ENCODE measurements at regions not wholly inside any gene's neighbourhood (a gene's known extent, or its start where the extent isn't known, plus 50 kb on each side); places are given as distances from the start of the nearest gene placed in this dataset.

DNA sequence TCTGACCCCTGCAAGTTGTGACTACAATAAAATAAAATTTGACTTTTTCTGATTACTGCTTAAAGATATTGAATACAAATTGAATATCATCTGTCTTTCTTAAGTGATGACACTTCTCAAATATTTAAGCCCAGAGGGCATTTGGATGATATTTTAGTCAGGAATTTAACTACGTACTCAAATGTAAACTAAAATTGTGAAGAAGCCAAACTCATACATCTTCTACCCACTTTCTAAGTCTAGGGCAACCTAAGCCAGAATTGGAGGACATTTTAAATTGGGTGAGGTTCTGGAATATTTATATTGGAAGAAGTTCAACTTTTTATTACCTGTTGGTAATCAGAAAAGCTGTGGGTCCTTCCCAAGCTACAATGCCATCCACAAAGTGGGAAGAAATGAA, 149.1 kb upstream of the WDR11 start:
- Histone ChIP-seq H3K4me3 (ENCODE audit: extremely low read depth in 1 of 4, insufficient read depth in 2 of 4, low read depth in 3 of 4, low read length in 4 of 4) (no peak overlapping the region), H3K23me2 (ENCODE audit: low read depth, low read length) (no peaks in the 10 kb centered on the region), H3K4me2 (ENCODE audit: insufficient read depth in 1 of 2, low read depth in 2 of 2, low read length in 2 of 2) (no peak overlapping the region), H2BK120ac (replicated peaks; ENCODE audit: low read depth, low read length) (no peak overlapping the region), H2BK12ac (ENCODE audit: low read depth, low read length) (no peak overlapping the region), H3K79me1 (ENCODE audit: low read depth, low read length) (no peaks in the 10 kb centered on the region), H3K18ac (ENCODE audit: extremely low read depth, low read length) (no peak overlapping the region), H3K9me3 (ENCODE audit: insufficient read depth in 2 of 2, low read depth in 1 of 2, low read length in 1 of 2) (peaks cover 0 to 3% of the 10 kb centered on the region in 2 experiments; a peak in 1 of 4 replicates), H3K56ac (replicated peaks; ENCODE audit: insufficient read length, low read depth, low read length) (no peak overlapping the region), H3K4ac (replicated peaks; ENCODE audit: insufficient read length, low read depth, low read length) (no peak overlapping the region), H3K14ac (ENCODE audit: insufficient read length) (no peak overlapping the region), H4K20me1 (replicated peaks in 1 of 2; ENCODE audit: control insufficient read depth in 1 of 2, insufficient read depth in 2 of 2, low read length in 2 of 2) (no peaks in the 10 kb centered on the region), H3K4me1 (replicated peaks in 1 of 4; ENCODE audit: control insufficient read depth in 3 of 4, insufficient read depth in 4 of 4, low read length in 3 of 4) (no peaks in the 10 kb centered on the region), H2BK5ac (ENCODE audit: low read depth, low read length) (no peak overlapping the region), H4K8ac (ENCODE audit: extremely low read depth, insufficient read depth, low read length) (no peak overlapping the region), H2BK15ac (ENCODE audit: low read length) (no peak overlapping the region), H2BK20ac (ENCODE audit: low read length) (no peak overlapping the region), H3K27me3 (replicated peaks in 1 of 4; ENCODE audit: control insufficient read depth in 3 of 4, extremely low read depth in 1 of 4, insufficient read depth in 3 of 4, low read length in 3 of 4) (no peaks in the 10 kb centered on the region), H2AK5ac (ENCODE audit: low read depth, low read length) (no peak overlapping the region), H3K36me3 (ENCODE audit: control insufficient read depth in 2 of 4, insufficient read depth in 4 of 4, low read length in 3 of 4) (no peaks in the 10 kb centered on the region), H3K23ac (ENCODE audit: insufficient read length) (no peak overlapping the region), H3K9ac (replicated peaks in 1 of 4; ENCODE audit: extremely low read depth in 1 of 4, low read depth in 3 of 4, low read length in 3 of 4) (no peak overlapping the region), H3K27ac (ENCODE audit: low read depth, low read length) (no peak overlapping the region), H4K5ac (ENCODE audit: insufficient read length, low read depth, low read length) (no peak overlapping the region), H2AFZ (ENCODE audit: low read length) (no peak overlapping the region), H4K91ac (replicated peaks; ENCODE audit: insufficient read length, low read length) (no peak overlapping the region), H3K79me2 (ENCODE audit: control insufficient read depth in 1 of 2, insufficient read depth in 2 of 2, low read length in 2 of 2) (no peaks in the 10 kb centered on the region)
- FAIRE-seq = no peak
- TF ChIP-seq BRCA1 (IDR thresholded peaks at IDR 0.05; ENCODE audit: low read depth, low read length) (no peak), CBX8 (IDR thresholded peaks at IDR 0.05; ENCODE audit: borderline replicate concordance, low read depth, low read length) (no peak), BACH1 (IDR thresholded peaks at IDR 0.05; ENCODE audit: low read length) (no peak), EZH2 (IDR thresholded peaks at IDR 0.05; ENCODE audit: low read depth, low read length, severe bottlenecking) (no peak), CREB1 (IDR thresholded peaks at IDR 0.05) (no peak), ASH2L (IDR thresholded peaks at IDR 0.05; ENCODE audit: low read length) (no peak), CEBPB (IDR thresholded peaks at IDR 0.05; ENCODE audit: low read depth, low read length) (no peak), MAFK (IDR thresholded peaks at IDR 0.05; ENCODE audit: low read depth, low read length) (no peak), KDM5A (IDR thresholded peaks at IDR 0.05; ENCODE audit: low read length) (no peak), NANOG (IDR thresholded peaks at IDR 0.05; ENCODE audit: insufficient read depth, low read depth, low read length, poor library complexity, severe bottlenecking) (no peak), POLR2A (IDR thresholded peaks at IDR 0.05; ENCODE audit: control extremely low read depth in 1 of 2, low read depth in 2 of 2, low read length in 2 of 2) (no peak), YY1 (IDR thresholded peaks at IDR 0.05; ENCODE audit: low read depth, low read length) (no peak), ATF3 (IDR thresholded peaks at IDR 0.05; ENCODE audit: insufficient read depth, low read depth, low read length) (no peak), RNF2 (IDR thresholded peaks at IDR 0.05; ENCODE audit: borderline replicate concordance, low read depth, low read length, missing control alignments, poor library complexity, severe bottlenecking) (no peak), SUZ12 (IDR thresholded peaks at IDR 0.05; ENCODE audit: low read length) (no peak), KDM1A (IDR thresholded peaks at IDR 0.05; ENCODE audit: borderline replicate concordance, low read length) (no peak)
- CTCF ChIA-PET (ENCODE audit: partially characterized antibody) = no interaction called here
- POLR2A ChIA-PET (ENCODE audit: partially characterized antibody) = no interaction called here
- DNase-seq (ENCODE audit: low read depth in 1 of 2, low spot score in 2 of 2) = no peak
- 77% methylated on average over 1 of the region's 1 CpG; no CpG with 5 or more reads in 1 of the 2 experiments for WGBS, 2 experiments (ENCODE audit: extremely low coverage in 1 of 2, insufficient coverage in 1 of 2, insufficient read length in 1 of 2, insufficient replicate concordance in 2 of 2, low coverage in 1 of 2, low lambda C conversion rate in 2 of 2, missing lambda C conversion rate in 1 of 2)

All from H1 (cell line).